Skeletal muscle cell (primary cell): ENCODE measurements at regions not wholly inside any gene's neighbourhood (a gene's known extent, or its start where the extent isn't known, plus 50 kb on each side); places are given as distances from the start of the nearest gene placed in this dataset.
A peak's percentile ranks its signal among the peaks of the same experiment; 100 is the strongest.
"Not testable (repeated sequence)": the region's sequence is repeated elsewhere in the genome, so short reads cannot be mapped to it uniquely, and the experiment has no call there.

Experiments
- DNase-seq: peaks from one replicate; pipeline ENCODE4 v3.0.0-alpha.2; 2010; ENCODE audit warnings: low read depth
- H3K4me3 ChIP-seq: 2 replicates; pipeline ENCODE4 v1.5.1; 2011; ENCODE audit warnings: low read depth, mild to moderate bottlenecking, control low read depth, low read length, moderate library complexity

GRCh38 chr4:100049872-100050271, 99.8 kb upstream of the H2AZ1 start:
- no peak overlapping the region for H3K4me3 ChIP-seq
- no peak for DNase-seq

- no peak overlapping the region for H3K4me3 ChIP-seq
- no peak for DNase-seq
Observed at GRCh38 chr4:100042711-100043110, 92.6 kb upstream of the H2AZ1 start.

- no peak overlapping the region for H3K4me3 ChIP-seq
- peak; percentile 6 for DNase-seq
Observed at GRCh38 chr4:100042235-100042634, 92.2 kb upstream of the H2AZ1 start.

GRCh38 chr4:100041646-100042045, 91.6 kb upstream of the H2AZ1 start:
- DNase-seq = no peak
- no peak overlapping the region for H3K4me3 ChIP-seq

- no peak overlapping the region for H3K4me3 ChIP-seq
- no peak for DNase-seq
Observed at GRCh38 chr4:100034023-100034664, 84.1 kb upstream of the H2AZ1 start.

GRCh38 chr4:100026066-100026465, 76.0 kb upstream of the H2AZ1 start:
- H3K4me3 ChIP-seq = no peak overlapping the region
- DNase-seq = no peak

- no peak overlapping the region for H3K4me3 ChIP-seq
- DNase-seq = no peak
Observed at GRCh38 chr4:100023800-100024199, 73.7 kb upstream of the H2AZ1 start.

GRCh38 chr4:100022792-100023222, 72.7 kb upstream of the H2AZ1 start:
- H3K4me3 ChIP-seq = no peak overlapping the region
- no peak for DNase-seq

GRCh38 chr4:100019821-100020220, 69.7 kb upstream of the H2AZ1 start:
- no peak for DNase-seq
- no peak overlapping the region for H3K4me3 ChIP-seq

GRCh38 chr4:100017637-100018310, 67.7 kb upstream of the H2AZ1 start:
- no peak overlapping the region for H3K4me3 ChIP-seq
- DNase-seq = no peak

- H3K4me3 ChIP-seq = no peak overlapping the region
- no peak for DNase-seq
Observed at GRCh38 chr4:100016191-100016590, 66.1 kb upstream of the H2AZ1 start.

- DNase-seq = no peak
- H3K4me3 ChIP-seq = no peak overlapping the region
Observed at GRCh38 chr4:100014616-100015015, 64.5 kb upstream of the H2AZ1 start.

GRCh38 chr4:100009490-100009889, 59.4 kb upstream of the H2AZ1 start:
- no peak for DNase-seq
- no peak overlapping the region for H3K4me3 ChIP-seq

- peak; percentile 17 for DNase-seq
Observed at GRCh38 chr4:100008048-100008447, 58.0 kb upstream of the H2AZ1 start.

GRCh38 chr4:100006161-100006560, 56.1 kb upstream of the H2AZ1 start:
- H3K4me3 ChIP-seq, DNase-seq: not testable (repeated sequence)

More at GRCh38 chr4:100008048-100008447, 58.0 kb upstream of the H2AZ1 start:
- H3K4me3 ChIP-seq = no peak overlapping the region
